ENCODE measurements at regions not wholly inside any gene's neighbourhood (a gene's known extent, or its start where the extent isn't known, plus 50 kb on each side); places are given as distances from the start of the nearest gene placed in this dataset.

GRCh38 chr11:28690746-28691145 is 582.6 kb downstream of the METTL15 start:
- Histone ChIP-seq H3K4me1 (no peaks in the 10 kb centered on the region), H3K9me3 (no peaks in the 10 kb centered on the region), H3K4me3 (no peak overlapping the region), H3K27me3 (no peaks in the 10 kb centered on the region), H3K27ac (no peak overlapping the region), H3K36me3 (no peaks in the 10 kb centered on the region)
- no peak for DNase-seq (ENCODE audit: low spot score)
- no peak for TF ChIP-seq CTCF (IDR thresholded peaks at IDR 0.05)

GRCh38 chr11:28684011-28684586 is 575.9 kb downstream of the METTL15 start:
- no peak overlapping the region for H3K4me3 ChIP-seq
- no peaks in the 10 kb centered on the region for H3K9me3 ChIP-seq
- H3K27me3 ChIP-seq: no peaks in the 10 kb centered on the region
- H3K36me3 ChIP-seq: no peaks in the 10 kb centered on the region
- no peaks in the 10 kb centered on the region for H3K4me1 ChIP-seq
- no peak overlapping the region for H3K27ac ChIP-seq
- DNase-seq (ENCODE audit: low spot score): no peak
- TF ChIP-seq CTCF (IDR thresholded peaks at IDR 0.05): no peak

GRCh38 chr11:28679795-28680468 is 571.7 kb downstream of the METTL15 start:
- H3K4me1 ChIP-seq: no peaks in the 10 kb centered on the region
- H3K9me3 ChIP-seq: no peaks in the 10 kb centered on the region
- no peak overlapping the region for H3K27ac ChIP-seq
- no peak for DNase-seq (ENCODE audit: low spot score)
- H3K27me3 ChIP-seq: no peaks in the 10 kb centered on the region
- no peak for TF ChIP-seq CTCF (IDR thresholded peaks at IDR 0.05)
- H3K4me3 ChIP-seq: no peak overlapping the region
- no peaks in the 10 kb centered on the region for H3K36me3 ChIP-seq

GRCh38 chr11:28677721-28678120 is 569.5 kb downstream of the METTL15 start:
- no peaks in the 10 kb centered on the region for H3K27me3 ChIP-seq
- no peak for TF ChIP-seq CTCF (IDR thresholded peaks at IDR 0.05)

GRCh38 chr11:28675183-28675582 is 567.0 kb downstream of the METTL15 start:
- no peak overlapping the region for H3K4me3 ChIP-seq
- H3K4me1 ChIP-seq: no peaks in the 10 kb centered on the region
- no peaks in the 10 kb centered on the region for H3K9me3 ChIP-seq
- H3K27ac ChIP-seq: no peak overlapping the region
- no peak for DNase-seq (ENCODE audit: low spot score)
- H3K36me3 ChIP-seq: no peaks in the 10 kb centered on the region
- no peak for TF ChIP-seq CTCF (IDR thresholded peaks at IDR 0.05)
- no peaks in the 10 kb centered on the region for H3K27me3 ChIP-seq

More at GRCh38 chr11:28677721-28678120, 569.5 kb downstream of the METTL15 start:
- no peaks in the 10 kb centered on the region for H3K4me1 ChIP-seq
- DNase-seq (ENCODE audit: low spot score): no peak
- no peaks in the 10 kb centered on the region for H3K36me3 ChIP-seq
- no peaks in the 10 kb centered on the region for H3K9me3 ChIP-seq
- H3K4me3 ChIP-seq: no peak overlapping the region
- no peak overlapping the region for H3K27ac ChIP-seq

Measured in right atrium auricular region (tissue), 2 donors.